SH-SY5Y (cell line): ENCODE measurements at regions not wholly inside any gene's neighbourhood (a gene's known extent, or its start where the extent isn't known, plus 50 kb on each side); places are given as distances from the start of the nearest gene placed in this dataset.

Experiments used
- GATA2 ChIP-seq: IDR thresholded peaks from 2 replicates; pipeline ENCODE4 v1.6.1; 2011; ENCODE audit warnings: mild to moderate bottlenecking, low read depth, low read length
- GATA3 ChIP-seq: IDR thresholded peaks from 2 replicates; pipeline ENCODE4 v1.6.1; 2011; ENCODE audit warnings: low read depth, mild to moderate bottlenecking, low read length, moderate library complexity

DNA sequence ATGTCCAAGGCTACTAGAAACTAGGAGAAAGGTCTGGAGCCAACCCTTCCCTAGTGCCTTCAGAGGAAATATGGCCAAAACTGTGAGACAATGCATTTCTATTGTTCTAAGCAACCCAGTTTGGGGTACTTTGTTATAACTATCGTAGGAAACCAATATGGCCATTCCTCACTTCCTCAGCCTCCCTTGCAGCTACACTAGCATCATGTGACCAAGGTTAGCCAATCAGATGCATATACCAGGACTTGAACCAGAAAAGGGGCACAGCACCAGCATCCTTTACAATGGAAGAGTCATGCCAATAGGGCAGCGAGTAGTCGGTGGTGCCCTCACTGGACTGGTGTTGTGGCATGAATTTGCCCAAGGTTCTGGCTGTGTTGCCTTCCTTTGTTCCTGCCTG, 464.0 kb downstream of the TMEM114 start:
- no peak for TF ChIP-seq GATA2
- TF ChIP-seq GATA3 = no peak
